ENCODE measurements at regions not wholly inside any gene's neighbourhood (a gene's known extent, or its start where the extent isn't known, plus 50 kb on each side); places are given as distances from the start of the nearest gene placed in this dataset.
A peak's percentile ranks its signal among the peaks of the same experiment; 100 is the strongest.
"Not testable (repeated sequence)": the region's sequence is repeated elsewhere in the genome, so short reads cannot be mapped to it uniquely, and the experiment has no call there.

- Histone ChIP-seq H2AFZ (ENCODE audit: low read depth, low read length) (no peak overlapping the region), H3K4me2 (ENCODE audit: low read length) (no peak overlapping the region), H3F3A (ENCODE audit: insufficient read depth, low read length, poor library complexity, severe bottlenecking) (no peaks in the 10 kb centered on the region), H3K27ac (ENCODE audit: low read length) (no peak overlapping the region), H3K27me3 (ENCODE audit: insufficient read depth, low read depth, low read length) (no peaks in the 10 kb centered on the region), H3K4me3 (ENCODE audit: low read length) (no peak overlapping the region), H3K36me3 (ENCODE audit: insufficient read depth, low read length) (no peaks in the 10 kb centered on the region), H3K79me2 (replicated peaks; ENCODE audit: insufficient read depth, low read length) (no peaks in the 10 kb centered on the region), H3K9ac (ENCODE audit: low read length) (no peak overlapping the region), H3K9me3 (ENCODE audit: low read length) (no peaks in the 10 kb centered on the region), H4K20me1 (ENCODE audit: insufficient read depth) (no peaks in the 10 kb centered on the region), H3K9me2 (ENCODE audit: insufficient read depth, low read length) (no peaks in the 10 kb centered on the region)
- no peak for TF ChIP-seq REST (IDR thresholded peaks at IDR 0.05; ENCODE audit: borderline replicate concordance)
- peak; percentile 21 for TF ChIP-seq CTCF (IDR thresholded peaks at IDR 0.05; ENCODE audit: poor library complexity, severe bottlenecking)
- no peak for TF ChIP-seq SMC3 (conservative IDR thresholded peaks at IDR 0.05; ENCODE audit: poor library complexity)
- no peak for TF ChIP-seq POLR2AphosphoS5 (IDR thresholded peaks at IDR 0.05)
Measured at GRCh38 chr7:98733036-98733435, 116.0 kb downstream of the NPTX2 start.

DNA sequence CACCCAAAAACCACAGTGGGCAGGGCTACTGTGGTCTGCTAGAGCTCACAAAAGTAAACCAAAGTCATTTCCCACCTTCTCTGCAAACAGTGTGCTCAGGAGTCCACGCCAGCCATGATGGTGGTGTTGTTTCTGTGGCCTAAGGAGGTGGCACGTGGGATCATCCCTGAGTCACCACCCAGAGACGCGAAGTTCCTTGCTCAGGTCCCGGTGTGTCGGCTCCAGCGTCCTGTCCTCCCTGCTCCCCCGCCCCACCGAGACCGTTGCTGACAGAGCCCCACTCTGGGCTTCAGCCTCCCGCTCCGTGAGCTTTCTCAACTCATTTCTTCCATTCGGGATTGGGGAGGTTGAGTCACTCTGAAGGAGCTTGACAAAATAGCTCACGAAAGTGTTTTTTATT lies 118.7 kb downstream of the NPTX2 start:
- Histone ChIP-seq H3K27ac (ENCODE audit: low read length) (no peak overlapping the region), H3K79me2 (replicated peaks; ENCODE audit: insufficient read depth, low read length) (no peaks in the 10 kb centered on the region), H3K36me3 (ENCODE audit: insufficient read depth, low read length) (no peaks in the 10 kb centered on the region), H4K20me1 (ENCODE audit: insufficient read depth) (no peaks in the 10 kb centered on the region), H3K9ac (ENCODE audit: low read length) (no peak overlapping the region), H3K27me3 (ENCODE audit: insufficient read depth, low read depth, low read length) (no peaks in the 10 kb centered on the region), H3K4me3 (ENCODE audit: low read length) (no peak overlapping the region), H3K9me3 (ENCODE audit: low read length) (no peaks in the 10 kb centered on the region), H3F3A (ENCODE audit: insufficient read depth, low read length, poor library complexity, severe bottlenecking) (no peaks in the 10 kb centered on the region), H3K4me2 (ENCODE audit: low read length) (no peak overlapping the region), H3K9me2 (ENCODE audit: insufficient read depth, low read length) (no peaks in the 10 kb centered on the region), H2AFZ (ENCODE audit: low read depth, low read length) (no peak overlapping the region)
- TF ChIP-seq CTCF (IDR thresholded peaks at IDR 0.05; ENCODE audit: poor library complexity, severe bottlenecking): no peak
- TF ChIP-seq MXI1 (conservative IDR thresholded peaks at IDR 0.05; ENCODE audit: poor library complexity, severe bottlenecking): no peak
- TF ChIP-seq EP300 (conservative IDR thresholded peaks at IDR 0.05; ENCODE audit: poor library complexity, severe bottlenecking): no peak
- TF ChIP-seq EZH2 (IDR thresholded peaks at IDR 0.05; ENCODE audit: borderline replicate concordance, insufficient read depth, low read length, poor library complexity, severe bottlenecking): no peak
- no peak for TF ChIP-seq SMC3 (conservative IDR thresholded peaks at IDR 0.05; ENCODE audit: poor library complexity)
- no peak for TF ChIP-seq REST (IDR thresholded peaks at IDR 0.05; ENCODE audit: borderline replicate concordance)
- TF ChIP-seq TAF1 (IDR thresholded peaks at IDR 0.05; ENCODE audit: low read depth): no peak
- TF ChIP-seq RAD21 (conservative IDR thresholded peaks at IDR 0.05): no peak
- no peak for TF ChIP-seq POLR2AphosphoS5 (IDR thresholded peaks at IDR 0.05)

DNA sequence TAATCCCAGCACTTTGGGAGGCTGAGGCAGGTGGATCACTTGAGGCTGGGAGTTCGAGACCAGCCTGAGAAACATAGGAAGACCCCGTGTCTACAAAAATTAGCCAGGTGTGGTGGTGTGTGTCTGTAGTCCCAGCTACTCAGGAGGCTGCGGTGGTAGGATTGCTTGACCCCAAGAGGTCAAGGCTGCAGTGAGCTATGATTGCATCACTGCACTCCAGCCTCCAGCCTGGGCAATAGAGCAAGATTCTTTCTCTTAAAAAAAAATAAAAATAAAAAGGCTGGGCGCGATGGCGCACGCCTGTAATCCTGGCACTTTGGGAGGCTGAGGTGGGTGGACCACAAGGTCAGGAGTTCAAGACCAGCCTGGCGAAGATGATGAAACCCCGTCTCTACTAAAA lies 119.4 kb downstream of the NPTX2 start:
- H3K27ac ChIP-seq (ENCODE audit: low read length); H3K4me2 ChIP-seq (ENCODE audit: low read length); H3K9ac ChIP-seq (ENCODE audit: low read length): not testable (repeated sequence)

More for the DNA sequence above, 119.4 kb downstream of the NPTX2 start:
- not testable (repeated sequence) for H3F3A ChIP-seq (ENCODE audit: insufficient read depth, low read length, poor library complexity, severe bottlenecking); H4K20me1 ChIP-seq (ENCODE audit: insufficient read depth); H3K36me3 ChIP-seq (ENCODE audit: insufficient read depth, low read length); H3K9me3 ChIP-seq (ENCODE audit: low read length); H3K27me3 ChIP-seq (ENCODE audit: insufficient read depth, low read depth, low read length); H3K79me2 ChIP-seq (replicated peaks; ENCODE audit: insufficient read depth, low read length); H3K9me2 ChIP-seq (ENCODE audit: insufficient read depth, low read length); H2AFZ ChIP-seq (ENCODE audit: low read depth, low read length); H3K4me3 ChIP-seq (ENCODE audit: low read length)

Measured in neural cell (in vitro differentiated cells).